ENCODE measurements at regions not wholly inside any gene's neighbourhood (a gene's known extent, or its start where the extent isn't known, plus 50 kb on each side); places are given as distances from the start of the nearest gene placed in this dataset.
"Not testable (repeated sequence)": the region's sequence is repeated elsewhere in the genome, so short reads cannot be mapped to it uniquely, and the experiment has no call there.

DNA sequence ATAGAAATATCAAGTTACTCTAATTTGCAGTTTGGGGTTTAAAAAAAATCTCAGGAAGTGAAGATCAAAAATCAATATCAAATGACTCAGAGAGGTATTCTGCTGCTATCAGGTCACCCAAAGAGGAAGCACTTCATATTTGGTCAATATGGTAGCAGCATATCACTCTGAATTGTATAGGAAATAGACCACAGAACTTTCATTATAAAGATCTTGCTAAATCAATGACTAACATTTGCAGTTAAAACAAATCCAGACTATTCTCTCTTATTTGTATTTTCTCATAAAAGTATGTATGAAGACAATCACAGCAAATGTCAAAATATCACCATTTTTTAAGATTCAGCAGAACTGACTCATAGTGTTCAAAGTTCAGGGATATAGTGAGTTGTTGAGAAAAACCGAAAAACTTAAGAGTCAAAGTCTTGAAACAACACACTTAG lies 105.8 kb upstream of the PCSK1 start:
- no peak overlapping the region for H3K4me3 ChIP-seq (ENCODE audit: low read depth, low read length)
- TF ChIP-seq, protein P1, sequence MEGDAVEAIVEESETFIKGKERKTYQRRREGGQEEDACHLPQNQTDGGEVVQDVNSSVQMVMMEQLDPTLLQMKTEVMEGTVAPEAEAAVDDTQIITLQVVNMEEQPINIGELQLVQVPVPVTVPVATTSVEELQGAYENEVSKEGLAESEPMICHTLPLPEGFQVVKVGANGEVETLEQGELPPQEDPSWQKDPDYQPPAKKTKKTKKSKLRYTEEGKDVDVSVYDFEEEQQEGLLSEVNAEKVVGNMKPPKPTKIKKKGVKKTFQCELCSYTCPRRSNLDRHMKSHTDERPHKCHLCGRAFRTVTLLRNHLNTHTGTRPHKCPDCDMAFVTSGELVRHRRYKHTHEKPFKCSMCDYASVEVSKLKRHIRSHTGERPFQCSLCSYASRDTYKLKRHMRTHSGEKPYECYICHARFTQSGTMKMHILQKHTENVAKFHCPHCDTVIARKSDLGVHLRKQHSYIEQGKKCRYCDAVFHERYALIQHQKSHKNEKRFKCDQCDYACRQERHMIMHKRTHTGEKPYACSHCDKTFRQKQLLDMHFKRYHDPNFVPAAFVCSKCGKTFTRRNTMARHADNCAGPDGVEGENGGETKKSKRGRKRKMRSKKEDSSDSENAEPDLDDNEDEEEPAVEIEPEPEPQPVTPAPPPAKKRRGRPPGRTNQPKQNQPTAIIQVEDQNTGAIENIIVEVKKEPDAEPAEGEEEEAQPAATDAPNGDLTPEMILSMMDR (IDR thresholded peaks at IDR 0.05; ENCODE audit: insufficient read depth, low read length, missing control alignments): no peak
- POLR2A ChIA-PET: no interaction called here
- CTCF ChIA-PET: interaction anchor here (1.7 kb wide), 1 partner anchor 8 kb away, joined by 4 read pairs; no protein-coding TSS in a partner anchor
- no peak for DNase-seq (ENCODE audit: low read depth, low spot score)

DNA sequence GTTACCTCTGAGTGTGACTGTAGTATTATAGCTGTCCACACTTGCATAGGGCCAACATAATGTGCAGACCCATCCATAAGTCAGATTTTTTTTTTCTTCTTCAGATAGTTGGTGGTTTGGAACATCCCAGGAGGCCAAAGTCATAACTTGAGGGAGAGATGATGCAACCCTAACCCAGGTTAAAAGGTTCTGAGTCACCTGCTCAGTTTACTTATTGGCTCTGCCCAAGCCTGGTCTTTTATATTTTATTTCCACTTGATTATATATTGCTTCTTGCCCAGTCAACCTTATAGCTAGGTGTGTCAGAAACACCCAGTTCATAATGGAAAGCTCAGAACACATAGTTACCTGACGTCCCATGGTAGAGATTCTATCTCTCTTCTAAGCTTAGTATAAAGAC lies 113.1 kb upstream of the PCSK1 start:
- no peak for DNase-seq (ENCODE audit: low read depth, low spot score)
- POLR2A ChIA-PET: no interaction called here
- H3K4me3 ChIP-seq (ENCODE audit: low read depth, low read length): no peak overlapping the region
- TF ChIP-seq, protein P1 (IDR thresholded peaks at IDR 0.05; ENCODE audit: insufficient read depth, low read length, missing control alignments): no peak
- CTCF ChIA-PET: interaction anchor here (1.1 kb wide), 1 partner anchor 23 kb away, joined by 3 read pairs; no protein-coding TSS in a partner anchor

DNA sequence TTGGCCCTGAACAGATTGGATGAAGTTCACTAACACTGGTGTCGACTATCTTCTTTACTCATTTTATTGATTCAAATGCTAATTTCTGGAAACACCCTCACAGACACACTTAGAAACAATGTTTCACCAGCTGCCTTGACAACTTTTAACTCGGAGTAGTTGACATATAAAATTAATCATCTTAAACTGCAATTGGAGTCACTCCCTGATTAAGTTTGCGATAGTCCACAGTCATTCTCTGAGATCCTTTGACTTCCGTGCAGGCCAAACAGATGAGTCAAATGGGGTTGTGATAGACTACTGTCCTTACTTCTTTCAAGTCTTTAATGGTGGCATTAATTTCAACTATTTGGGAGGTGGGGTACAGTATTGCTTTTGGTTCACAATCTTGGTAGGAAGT lies 114.4 kb upstream of the PCSK1 start:
- CTCF ChIA-PET: no interaction called here
- TF ChIP-seq, protein P1 (IDR thresholded peaks at IDR 0.05; ENCODE audit: insufficient read depth, low read length, missing control alignments): no peak
- POLR2A ChIA-PET: no interaction called here
- DNase-seq (ENCODE audit: low read depth, low spot score): no peak
- no peak overlapping the region for H3K4me3 ChIP-seq (ENCODE audit: low read depth, low read length)

DNA sequence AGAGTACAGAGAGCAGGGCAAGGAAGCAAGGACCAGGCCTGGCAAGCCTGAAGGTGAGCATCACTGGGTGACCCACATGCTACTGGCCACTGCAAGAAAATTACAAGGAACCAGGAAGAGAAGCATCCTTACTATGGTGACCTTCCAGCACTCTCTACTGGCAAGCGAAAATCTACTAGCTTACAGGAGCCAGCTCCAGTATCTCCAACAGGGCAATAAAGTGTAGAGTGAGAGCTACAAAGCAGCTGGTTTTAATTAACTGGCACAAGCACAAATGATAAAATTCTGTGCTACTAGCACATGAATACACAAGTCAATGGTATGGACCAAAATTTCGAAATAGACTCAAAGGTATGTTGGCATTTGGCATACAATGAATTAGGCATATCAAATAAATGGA lies 113.3 kb upstream of the CAST start:
- TF ChIP-seq, protein P1 (IDR thresholded peaks at IDR 0.05; ENCODE audit: insufficient read depth, low read length, missing control alignments): no peak

DNA sequence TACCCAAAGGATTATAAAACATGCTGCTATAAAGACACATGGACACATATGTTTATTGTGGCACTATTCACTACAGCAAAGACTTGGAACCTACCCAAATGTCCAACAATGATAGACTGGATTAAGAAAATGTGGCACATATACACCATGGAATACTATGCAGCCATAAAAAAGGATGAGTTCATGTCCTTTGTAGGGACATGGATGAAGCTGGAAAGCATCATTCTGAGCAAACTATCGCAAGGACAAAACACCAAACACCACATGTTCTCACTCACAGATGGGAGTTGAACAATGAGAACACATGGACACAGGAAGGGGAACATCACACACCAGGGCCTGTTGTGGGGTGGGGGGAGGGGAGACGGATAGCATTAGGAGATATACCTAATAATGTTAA lies 101.3 kb upstream of the CAST start:
- DNase-seq (ENCODE audit: low read depth, low spot score); POLR2A ChIA-PET; H3K4me3 ChIP-seq (ENCODE audit: low read depth, low read length): not testable (repeated sequence)
- CTCF ChIA-PET: interaction anchor here (0.6 kb wide), 1 partner anchor 8 kb away, joined by 3 read pairs; no protein-coding TSS in a partner anchor

More for the DNA sequence above, 113.3 kb upstream of the CAST start:
- CTCF ChIA-PET: interaction anchor here (0.7 to 1.2 kb wide), 2 partner anchors 20 to 168 kb away, joined by 3 read pairs; no protein-coding TSS in a partner anchor
- POLR2A ChIA-PET: no interaction called here
- DNase-seq (ENCODE audit: low read depth, low spot score): no peak
- no peak overlapping the region for H3K4me3 ChIP-seq (ENCODE audit: low read depth, low read length)

DNA sequence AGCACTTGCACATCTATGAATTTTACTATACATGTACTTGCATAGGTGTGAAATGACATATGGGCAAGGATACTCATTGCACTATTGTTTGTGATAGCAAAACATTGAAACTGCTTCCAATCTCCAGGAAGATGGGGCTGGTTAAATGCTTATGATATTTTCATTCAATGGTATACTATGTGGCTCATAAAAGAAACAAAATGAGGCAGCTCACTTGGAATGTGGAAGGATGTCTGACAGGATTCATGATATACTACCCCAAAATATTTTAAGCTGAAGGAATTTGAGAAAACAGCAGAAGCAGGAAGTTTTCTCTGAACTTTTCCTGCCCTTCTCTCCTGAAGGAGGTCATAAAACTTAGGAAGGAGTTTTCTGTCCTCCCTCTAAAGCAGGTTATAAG lies 99.6 kb upstream of the CAST start:
- DNase-seq (ENCODE audit: low read depth, low spot score): no peak
- TF ChIP-seq, protein P1 (IDR thresholded peaks at IDR 0.05; ENCODE audit: insufficient read depth, low read length, missing control alignments): no peak
- CTCF ChIA-PET: interaction anchor here (1.0 kb wide), 1 partner anchor 10 kb away, joined by 4 read pairs; no protein-coding TSS in a partner anchor
- H3K4me3 ChIP-seq (ENCODE audit: low read depth, low read length): no peak overlapping the region
- POLR2A ChIA-PET: no interaction called here

DNA sequence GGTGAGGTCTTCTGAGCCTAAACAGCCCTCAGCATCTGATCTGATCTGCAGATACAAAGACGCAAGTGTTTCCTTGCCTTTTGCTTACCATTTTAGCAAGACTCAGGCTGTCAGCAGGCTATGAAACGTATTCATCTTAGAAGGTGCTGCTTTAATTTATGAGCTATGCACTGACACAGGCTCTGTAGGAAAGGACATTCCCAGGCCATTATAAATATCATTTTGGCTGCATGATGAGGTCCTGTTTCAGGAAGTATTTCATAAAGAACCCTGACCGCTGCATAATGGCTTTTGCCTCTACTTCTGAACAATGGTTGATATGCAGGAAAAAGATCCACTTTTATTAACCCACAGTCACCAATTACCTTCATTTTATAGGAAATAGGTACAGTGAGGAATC lies 98.4 kb upstream of the CAST start:
- no peak for DNase-seq (ENCODE audit: low read depth, low spot score)
- no peak overlapping the region for H3K4me3 ChIP-seq (ENCODE audit: low read depth, low read length)
- TF ChIP-seq, protein P1 (IDR thresholded peaks at IDR 0.05; ENCODE audit: insufficient read depth, low read length, missing control alignments): no peak
- ChIA-PET CTCF (interaction anchor here (0.7 kb wide), 1 partner anchor 9 kb away, joined by 3 read pairs; no protein-coding TSS in a partner anchor), POLR2A (no interaction called here)

All from AG04449 (cell line).